Nephron progenitor cell (in vitro differentiated cells): ENCODE measurements at regions not wholly inside any gene's neighbourhood (a gene's known extent, or its start where the extent isn't known, plus 50 kb on each side); places are given as distances from the start of the nearest gene placed in this dataset.

ENCODE experiments used
- DNase-seq: peaks from one replicate; pipeline ENCODE4 v3.0.0; 2021
- H3K27ac Mint-ChIP-seq: 2 replicates; pipeline ENCODE4 v1.8.0; 2021; ENCODE audit warnings: mild to moderate bottlenecking, moderate library complexity, mixed read lengths
- H3K27me3 Mint-ChIP-seq: 2 replicates; pipeline ENCODE4 v1.8.0; 2021; ENCODE audit warnings: mild to moderate bottlenecking, low read depth, mixed read lengths; ENCODE audit not compliant: poor library complexity
- H3K36me3 Mint-ChIP-seq: 2 replicates; pipeline ENCODE4 v1.8.0; 2021; ENCODE audit warnings: low read depth, mixed read lengths
- H3K4me1 Mint-ChIP-seq: 2 replicates; pipeline ENCODE4 v1.8.0; 2021; ENCODE audit warnings: mixed read lengths
- H3K4me3 Mint-ChIP-seq: 2 replicates; pipeline ENCODE4 v1.8.0; 2021; ENCODE audit warnings: mild to moderate bottlenecking, moderate library complexity, mixed read lengths
- H3K9me3 Mint-ChIP-seq: 2 replicates; pipeline ENCODE4 v1.8.0; 2021; ENCODE audit warnings: mild to moderate bottlenecking, moderate library complexity, mixed read lengths
- TF ChIP-seq, protein P1 (sequence below): fragments of 200-600 bp; sonication (generic); IDR thresholded peaks from 2 replicates; pipeline ENCODE4 v1.5.0; 2021; ENCODE audit warnings: antibody characterized with exemption

DNA sequence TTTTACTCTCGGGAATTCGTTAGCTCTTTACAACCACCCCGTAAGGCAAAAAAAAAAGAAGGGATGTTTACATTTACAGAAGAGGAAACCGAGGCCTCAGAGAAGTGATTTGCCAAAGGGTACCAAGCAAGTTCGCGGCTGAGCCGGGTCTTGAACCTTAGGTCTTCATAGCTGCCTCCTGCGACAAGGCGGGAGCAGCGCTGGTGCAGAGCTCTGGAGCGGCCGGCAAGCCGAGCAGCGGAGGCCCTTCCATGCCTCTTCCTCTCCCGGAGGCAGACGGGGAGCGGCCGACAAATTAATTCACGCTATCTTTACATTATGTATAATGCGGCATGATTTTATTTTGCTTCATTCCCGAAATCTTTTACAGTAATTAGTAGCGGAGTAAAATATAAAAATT, 536.3 kb downstream of the INSC start:
- Mint-ChIP-seq H3K4me3 (peak overlapping the region; percentile 62), H3K4me1 (peaks cover 29% of the 10 kb centered on the region), H3K9me3 (no peaks in the 10 kb centered on the region), H3K27me3 (peaks cover 7% of the 10 kb centered on the region), H3K27ac (no peak overlapping the region), H3K36me3 (no peaks in the 10 kb centered on the region)
- no peak for DNase-seq
- TF ChIP-seq, protein P1, sequence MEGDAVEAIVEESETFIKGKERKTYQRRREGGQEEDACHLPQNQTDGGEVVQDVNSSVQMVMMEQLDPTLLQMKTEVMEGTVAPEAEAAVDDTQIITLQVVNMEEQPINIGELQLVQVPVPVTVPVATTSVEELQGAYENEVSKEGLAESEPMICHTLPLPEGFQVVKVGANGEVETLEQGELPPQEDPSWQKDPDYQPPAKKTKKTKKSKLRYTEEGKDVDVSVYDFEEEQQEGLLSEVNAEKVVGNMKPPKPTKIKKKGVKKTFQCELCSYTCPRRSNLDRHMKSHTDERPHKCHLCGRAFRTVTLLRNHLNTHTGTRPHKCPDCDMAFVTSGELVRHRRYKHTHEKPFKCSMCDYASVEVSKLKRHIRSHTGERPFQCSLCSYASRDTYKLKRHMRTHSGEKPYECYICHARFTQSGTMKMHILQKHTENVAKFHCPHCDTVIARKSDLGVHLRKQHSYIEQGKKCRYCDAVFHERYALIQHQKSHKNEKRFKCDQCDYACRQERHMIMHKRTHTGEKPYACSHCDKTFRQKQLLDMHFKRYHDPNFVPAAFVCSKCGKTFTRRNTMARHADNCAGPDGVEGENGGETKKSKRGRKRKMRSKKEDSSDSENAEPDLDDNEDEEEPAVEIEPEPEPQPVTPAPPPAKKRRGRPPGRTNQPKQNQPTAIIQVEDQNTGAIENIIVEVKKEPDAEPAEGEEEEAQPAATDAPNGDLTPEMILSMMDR: no peak

DNA sequence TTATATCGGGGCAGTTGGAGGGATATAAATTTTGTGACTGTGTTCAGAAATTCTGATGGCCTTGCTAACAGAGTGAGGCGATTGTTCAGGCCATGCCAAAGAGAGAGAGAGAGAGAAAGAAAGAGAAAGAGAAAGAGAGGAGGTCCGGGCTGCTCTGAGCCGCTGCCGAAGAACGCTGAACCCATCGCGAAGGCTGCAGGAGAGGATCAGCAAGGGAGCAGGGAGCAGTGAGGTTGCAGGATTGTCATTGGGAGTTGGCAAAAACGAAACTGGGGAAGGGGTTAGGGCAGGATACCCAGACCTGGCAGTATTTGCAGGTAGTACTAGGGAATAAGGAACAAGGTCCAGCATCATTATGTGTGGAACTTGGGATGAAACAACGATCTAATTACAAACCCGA, 537.1 kb downstream of the INSC start:
- Mint-ChIP-seq H3K27me3 (peaks cover 7% of the 10 kb centered on the region), H3K36me3 (no peaks in the 10 kb centered on the region), H3K9me3 (no peaks in the 10 kb centered on the region), H3K4me3 (no peak overlapping the region), H3K4me1 (peaks cover 29% of the 10 kb centered on the region), H3K27ac (peak overlapping the region; percentile 52)
- DNase-seq: no peak
- TF ChIP-seq, protein P1: no peak

DNA sequence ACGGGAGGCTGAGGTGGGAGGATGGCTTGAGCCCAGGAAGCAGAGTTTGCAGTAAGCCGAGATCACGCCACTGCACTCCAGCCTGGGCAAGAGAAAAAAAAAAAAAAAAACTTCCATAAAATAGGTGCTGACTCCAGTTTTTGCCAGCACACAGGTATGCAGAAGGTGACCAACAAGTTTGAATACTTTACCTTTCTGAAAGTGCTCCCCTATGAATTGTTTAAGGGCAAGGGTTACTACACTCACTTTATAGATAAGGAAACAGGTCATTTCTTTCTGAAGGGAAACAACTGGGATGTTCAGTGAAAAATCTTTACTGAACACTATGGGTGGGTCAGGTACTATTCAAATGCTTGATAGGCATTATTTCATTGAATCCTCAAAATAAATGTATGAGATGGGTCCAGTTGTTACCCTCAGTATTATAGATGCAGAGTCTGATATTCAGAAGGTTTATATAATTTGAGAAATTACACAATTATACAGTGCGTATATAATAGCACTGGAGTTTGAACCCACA, 538.5 kb downstream of the INSC start:
- Mint-ChIP-seq H3K4me1 (peaks cover 39% of the 10 kb centered on the region), H3K9me3 (no peaks in the 10 kb centered on the region), H3K27me3 (peaks cover 7% of the 10 kb centered on the region), H3K36me3 (no peaks in the 10 kb centered on the region), H3K4me3 (no peak overlapping the region), H3K27ac (no peak overlapping the region)
- no peak for DNase-seq
- TF ChIP-seq, protein P1: no peak

DNA sequence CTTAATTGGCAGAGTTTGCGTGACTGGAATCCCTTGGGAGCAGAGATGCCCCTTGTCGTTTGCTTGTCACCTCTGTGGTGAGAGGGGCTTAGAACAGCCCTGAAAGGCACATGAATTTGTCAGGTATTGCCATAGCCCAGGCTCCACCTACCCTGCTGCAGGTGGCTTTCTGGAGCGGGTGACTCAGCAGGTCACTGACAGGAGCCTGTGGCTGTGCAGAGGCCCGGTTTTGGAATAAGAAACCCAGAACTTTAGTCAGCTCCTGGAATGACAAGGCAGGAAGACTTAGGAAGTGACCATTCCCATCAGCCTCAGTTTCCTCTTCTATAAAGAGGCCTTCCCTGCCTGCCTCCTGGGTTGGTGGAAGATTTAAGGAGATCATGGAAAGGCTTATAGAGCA, 539.7 kb downstream of the INSC start:
- peaks cover 7% of the 10 kb centered on the region for H3K27me3 Mint-ChIP-seq
- TF ChIP-seq, protein P1: no peak
- H3K27ac Mint-ChIP-seq: no peak overlapping the region
- H3K4me3 Mint-ChIP-seq: no peak overlapping the region
- H3K9me3 Mint-ChIP-seq: no peaks in the 10 kb centered on the region
- no peaks in the 10 kb centered on the region for H3K36me3 Mint-ChIP-seq
- DNase-seq: no peak
- peaks cover 39% of the 10 kb centered on the region for H3K4me1 Mint-ChIP-seq

DNA sequence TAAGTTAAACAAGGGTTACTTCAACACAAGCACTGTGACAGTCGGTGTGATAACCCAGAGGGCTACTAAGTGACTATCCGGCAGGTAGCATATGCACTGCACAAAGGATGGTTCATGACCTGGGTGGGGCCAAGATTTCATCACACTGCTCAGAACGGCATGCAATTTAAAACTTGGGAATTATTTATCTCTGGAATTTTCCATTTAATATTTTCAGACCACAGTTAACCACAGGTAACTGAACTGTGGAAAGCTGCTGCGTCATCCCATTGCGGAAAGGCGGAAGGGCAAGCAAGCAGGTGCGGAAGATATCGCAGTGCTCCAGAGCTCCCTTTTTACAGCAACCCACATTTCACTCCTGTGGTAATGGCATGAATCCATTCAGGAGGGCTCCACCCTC, 540.8 kb downstream of the INSC start:
- Mint-ChIP-seq H3K9me3 (no peaks in the 10 kb centered on the region), H3K27me3 (peaks cover 7% of the 10 kb centered on the region), H3K4me3 (no peak overlapping the region), H3K27ac (no peak overlapping the region), H3K4me1 (peaks cover 33% of the 10 kb centered on the region), H3K36me3 (no peaks in the 10 kb centered on the region)
- TF ChIP-seq, protein P1: no peak
- DNase-seq: no peak

DNA sequence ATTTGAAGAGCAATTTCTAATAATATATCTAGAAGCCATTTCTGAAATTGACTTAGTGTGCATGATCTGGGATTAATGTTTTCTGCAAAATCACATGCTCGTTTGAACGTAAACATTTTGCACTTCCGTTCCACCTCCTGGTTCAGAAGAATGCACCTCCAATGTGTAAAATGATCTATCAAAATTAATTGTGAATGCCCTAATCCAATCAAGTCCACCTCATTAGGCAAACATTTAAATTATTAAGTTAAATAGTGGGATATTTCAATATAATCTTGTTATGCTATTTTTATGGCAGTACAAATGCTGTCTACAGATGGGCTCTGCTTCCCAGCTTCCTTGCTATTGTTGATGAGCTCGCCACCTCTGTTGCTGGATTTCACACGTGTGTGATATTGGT, 542.5 kb downstream of the INSC start:
- no peak overlapping the region for H3K27ac Mint-ChIP-seq
- no peaks in the 10 kb centered on the region for H3K9me3 Mint-ChIP-seq
- no peaks in the 10 kb centered on the region for H3K36me3 Mint-ChIP-seq
- no peak overlapping the region for H3K4me3 Mint-ChIP-seq
- peaks cover 23% of the 10 kb centered on the region for H3K4me1 Mint-ChIP-seq
- TF ChIP-seq, protein P1: no peak
- H3K27me3 Mint-ChIP-seq: peaks cover 12% of the 10 kb centered on the region
- DNase-seq: no peak
